Fibroblast of villous mesenchyme (primary cell): ENCODE measurements at regions not wholly inside any gene's neighbourhood (a gene's known extent, or its start where the extent isn't known, plus 50 kb on each side); places are given as distances from the start of the nearest gene placed in this dataset.

ENCODE experiments used
- DNase-seq: peaks from one replicate; pipeline ENCODE4 v3.0.0-alpha.2; 2010; ENCODE audit warnings: low read depth
- H3K4me3 ChIP-seq: 2 replicates; pipeline ENCODE4 v1.5.1; 2011; ENCODE audit warnings: low read depth, mild to moderate bottlenecking, low read length
- TF ChIP-seq, protein P1 (sequence below): IDR thresholded peaks from 2 replicates; pipeline ENCODE4 v1.5.1; 2012; ENCODE audit warnings: low read depth, mild to moderate bottlenecking, low read length; ENCODE audit not compliant: insufficient read depth

DNA sequence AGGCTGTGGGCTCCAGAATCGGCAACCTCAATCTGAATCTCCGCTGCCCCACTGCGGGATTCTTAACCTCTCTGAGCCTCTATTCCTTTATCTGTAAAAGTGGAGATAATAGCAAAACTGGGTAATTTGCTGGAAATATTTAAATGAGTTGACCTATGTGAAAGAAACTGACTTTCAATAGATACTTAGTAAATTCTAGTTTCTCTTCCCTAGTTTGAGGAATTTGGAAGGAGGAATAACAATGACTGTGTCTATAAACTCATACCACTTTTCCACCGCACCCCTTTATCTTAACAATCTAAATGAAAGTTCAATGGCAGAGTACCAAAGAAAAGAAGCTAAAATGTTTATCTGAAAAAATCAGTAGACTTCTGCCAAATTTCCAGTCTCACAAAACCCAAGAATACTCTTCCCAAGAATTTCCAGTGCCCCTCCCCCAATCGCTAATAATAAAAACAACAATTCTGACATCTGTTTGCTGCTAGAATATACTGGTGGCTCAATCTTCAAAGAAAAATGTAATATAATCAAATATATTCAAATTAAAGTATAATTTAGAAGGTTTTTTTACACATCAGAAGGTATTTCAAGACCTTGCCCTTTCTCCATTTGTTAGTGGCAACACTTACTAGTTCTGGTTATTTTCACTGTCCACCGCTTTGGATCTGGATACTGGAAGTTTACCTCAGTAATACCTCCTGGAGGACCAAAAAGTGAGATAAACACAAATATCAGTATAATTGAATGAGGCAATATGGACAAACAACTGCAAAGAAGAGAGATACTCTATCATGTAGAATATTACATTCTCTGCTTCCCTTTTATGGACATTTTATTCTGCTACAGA lies 171.2 kb downstream of the LTN1 start:
- TF ChIP-seq, protein P1, sequence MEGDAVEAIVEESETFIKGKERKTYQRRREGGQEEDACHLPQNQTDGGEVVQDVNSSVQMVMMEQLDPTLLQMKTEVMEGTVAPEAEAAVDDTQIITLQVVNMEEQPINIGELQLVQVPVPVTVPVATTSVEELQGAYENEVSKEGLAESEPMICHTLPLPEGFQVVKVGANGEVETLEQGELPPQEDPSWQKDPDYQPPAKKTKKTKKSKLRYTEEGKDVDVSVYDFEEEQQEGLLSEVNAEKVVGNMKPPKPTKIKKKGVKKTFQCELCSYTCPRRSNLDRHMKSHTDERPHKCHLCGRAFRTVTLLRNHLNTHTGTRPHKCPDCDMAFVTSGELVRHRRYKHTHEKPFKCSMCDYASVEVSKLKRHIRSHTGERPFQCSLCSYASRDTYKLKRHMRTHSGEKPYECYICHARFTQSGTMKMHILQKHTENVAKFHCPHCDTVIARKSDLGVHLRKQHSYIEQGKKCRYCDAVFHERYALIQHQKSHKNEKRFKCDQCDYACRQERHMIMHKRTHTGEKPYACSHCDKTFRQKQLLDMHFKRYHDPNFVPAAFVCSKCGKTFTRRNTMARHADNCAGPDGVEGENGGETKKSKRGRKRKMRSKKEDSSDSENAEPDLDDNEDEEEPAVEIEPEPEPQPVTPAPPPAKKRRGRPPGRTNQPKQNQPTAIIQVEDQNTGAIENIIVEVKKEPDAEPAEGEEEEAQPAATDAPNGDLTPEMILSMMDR, result no peak
- H3K4me3 ChIP-seq, result no peak overlapping the region
- peak; percentile 65 for DNase-seq

DNA sequence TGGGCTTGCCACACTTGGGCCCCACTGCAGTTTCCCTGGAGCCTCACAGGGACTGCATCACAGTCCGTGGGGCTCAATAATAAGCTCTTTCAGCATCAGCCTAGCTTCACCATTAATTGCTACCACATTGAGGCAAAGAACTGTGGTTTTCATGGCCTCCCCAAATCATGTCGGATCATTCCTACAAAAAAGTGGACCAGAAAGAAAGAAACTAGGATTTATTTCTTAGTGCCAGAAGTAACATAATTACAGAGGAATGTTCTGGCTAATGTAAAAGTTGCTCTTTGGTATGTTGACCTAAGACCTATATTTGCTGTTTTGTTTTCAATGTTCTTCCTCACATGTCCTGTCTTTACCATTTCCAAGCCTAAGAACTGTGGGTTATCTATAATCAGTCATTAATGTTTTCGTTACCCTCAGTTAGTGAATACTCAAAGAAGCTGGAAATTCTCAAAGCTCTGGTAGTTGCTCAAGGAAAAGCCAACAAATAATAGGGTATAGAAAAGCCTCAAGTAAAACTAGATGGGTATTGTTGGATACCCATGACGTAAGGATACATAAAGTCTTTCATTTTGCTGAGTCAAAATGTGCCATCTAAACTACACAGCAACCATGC lies 173.9 kb downstream of the LTN1 start:
- H3K4me3 ChIP-seq, result no peak overlapping the region
- DNase-seq, result peak; percentile 71
- TF ChIP-seq, protein P1, result no peak

DNA sequence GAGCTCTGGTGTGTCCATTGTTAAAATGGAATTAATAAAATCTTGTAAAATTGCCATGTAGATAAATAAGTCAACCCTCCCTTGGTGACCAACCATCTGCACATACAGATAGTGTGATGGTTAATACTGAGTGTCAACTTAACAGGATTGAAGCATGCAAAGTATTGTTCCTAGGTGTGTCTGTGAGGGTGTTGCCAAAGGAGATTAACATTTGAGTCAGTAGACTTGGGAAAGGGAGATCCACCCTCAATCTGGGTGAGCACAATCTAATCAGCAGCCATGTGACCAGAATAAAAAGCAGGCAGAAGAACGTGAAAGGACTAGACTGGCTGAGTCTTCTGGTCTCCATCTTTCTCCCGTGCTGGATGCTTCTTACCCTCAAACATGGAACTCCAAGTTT lies 174.8 kb downstream of the LTN1 start:
- H3K4me3 ChIP-seq, result no peak overlapping the region
- TF ChIP-seq, protein P1, result no peak
- no peak for DNase-seq

DNA sequence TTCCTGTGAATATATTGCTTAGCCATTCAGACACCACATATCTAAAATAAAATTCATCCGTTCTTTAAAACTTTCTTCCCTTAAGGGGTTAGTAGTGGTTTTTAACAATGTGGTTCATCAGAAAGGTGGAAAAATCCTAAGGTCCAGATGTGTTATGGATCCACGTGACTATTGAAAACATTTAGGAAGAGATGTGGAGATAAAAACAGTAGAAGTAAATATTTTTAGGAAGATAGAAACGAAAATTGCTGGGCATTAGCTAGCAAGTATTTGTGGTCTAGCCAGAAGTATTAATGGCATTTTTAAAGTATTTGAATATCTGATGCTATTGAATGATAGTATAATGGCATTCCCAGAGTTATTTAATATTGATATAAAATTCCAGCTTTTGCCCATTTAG lies 180.8 kb downstream of the LTN1 start:
- peak; percentile 39 for DNase-seq
- H3K4me3 ChIP-seq, result no peak overlapping the region
- TF ChIP-seq, protein P1, result no peak

DNA sequence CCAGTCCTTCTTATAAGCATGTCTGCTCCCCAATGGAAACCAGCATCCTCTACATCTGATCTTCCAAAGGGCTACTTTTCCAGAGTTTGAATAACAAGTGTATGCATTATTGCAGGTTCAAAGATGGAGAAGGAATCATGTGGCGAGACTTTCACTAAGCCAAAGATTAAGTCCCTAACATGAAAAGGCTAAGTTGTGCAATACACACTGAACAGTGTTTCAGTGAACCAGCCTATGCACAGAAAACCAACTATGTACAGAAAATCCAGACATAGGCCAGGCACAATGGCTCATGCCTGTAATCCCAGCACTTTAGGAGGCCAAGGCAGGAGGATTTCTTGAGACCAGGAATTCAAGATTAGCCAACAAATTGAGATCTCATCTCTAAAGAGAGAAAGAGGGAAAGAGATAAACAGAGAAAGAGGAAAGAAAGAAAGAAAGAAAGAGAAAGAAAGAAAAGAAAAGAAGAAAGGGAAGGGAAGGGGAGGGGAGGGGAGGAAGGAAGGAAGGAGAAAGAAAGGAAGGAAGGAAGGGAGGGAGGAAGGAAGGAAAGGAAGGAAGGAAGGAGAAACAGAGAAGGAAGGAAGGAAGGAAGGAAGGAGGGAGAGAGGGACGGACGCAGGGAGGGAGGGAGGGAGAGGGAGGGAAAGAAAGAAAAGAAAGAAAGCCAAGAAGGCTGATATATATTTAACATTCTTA lies 181.7 kb downstream of the LTN1 start:
- peak; percentile 41 for DNase-seq
- TF ChIP-seq, protein P1, result no peak
- H3K4me3 ChIP-seq, result no peak overlapping the region

DNA sequence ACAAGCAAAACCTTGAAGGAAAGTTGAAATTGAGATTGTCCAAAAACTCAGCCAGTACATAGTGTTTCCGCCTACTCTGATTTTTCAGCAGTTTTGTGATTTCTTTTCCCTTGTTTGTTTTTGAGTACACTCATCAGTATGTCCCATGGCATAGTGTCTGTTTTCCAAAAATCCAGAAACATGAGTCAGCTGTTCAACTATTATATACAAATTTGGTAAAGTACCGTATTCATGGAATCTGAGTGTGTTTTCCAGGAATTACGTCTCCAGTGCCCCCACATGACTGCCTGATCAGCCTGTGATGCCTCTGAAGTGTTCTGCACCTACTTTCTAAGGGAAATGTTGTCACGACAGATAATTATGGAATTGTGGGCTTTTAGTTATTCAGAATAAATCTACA lies 186.8 kb downstream of the LTN1 start:
- peak; percentile 92 for DNase-seq
- TF ChIP-seq, protein P1, result no peak
- no peak overlapping the region for H3K4me3 ChIP-seq
